Prostate gland (tissue), 2 donors: ENCODE measurements at regions not wholly inside any gene's neighbourhood (a gene's known extent, or its start where the extent isn't known, plus 50 kb on each side); places are given as distances from the start of the nearest gene placed in this dataset.
"Not testable (repeated sequence)": the region's sequence is repeated elsewhere in the genome, so short reads cannot be mapped to it uniquely, and the experiment has no call there.

Experiments used
- DNase-seq: peaks from one replicate; pipeline ENCODE4 v3.0.0-alpha.2; 2019; ENCODE audit warnings: low spot score
- H3K27ac ChIP-seq, 2 donors: fragments of 200-600 bp; sonication (generic); 2 replicates each; pipeline ENCODE4 v1.5.1; 2017 to 2019
- H3K27me3 ChIP-seq: fragments of 200-600 bp; sonication (generic); replicated peaks from 2 replicates; pipeline ENCODE4 v1.5.1; 2019; ENCODE audit not compliant: insufficient read depth
- H3K36me3 ChIP-seq, 2 donors: fragments of 200-600 bp; sonication (generic); 1 replicate in 1 of 2; 2 replicates in 1 of 2; pipeline versions ENCODE4 v1.5.1 to v1.8.1; 2017 to 2019
- H3K4me1 ChIP-seq: fragments of 200-600 bp; sonication (generic); replicated peaks from 2 replicates; pipeline ENCODE4 v1.5.1; 2019
- H3K4me3 ChIP-seq, 2 donors: fragments of 200-600 bp; sonication (generic); 2 replicates each; pipeline ENCODE4 v1.5.1; 2017 to 2019
- H3K9me3 ChIP-seq: fragments of 200-600 bp; sonication (generic); 2 replicates; pipeline ENCODE4 v1.5.1; 2017
- CTCF ChIP-seq, 4 experiments: fragments of 200-600 bp in 2 of 4; fragments of 450-650 bp in 2 of 4; sonication (generic) in 2 of 4; IDR thresholded peaks; 1 replicate in 3 of 4; 2 replicates in 1 of 4; pipeline ENCODE4 v1.5.1; 2016 to 2019; ENCODE audit warnings: antibody characterized with exemption in 4 of 4, mild to moderate bottlenecking in 2 of 4, moderate library complexity in 2 of 4
- POLR2A ChIP-seq: fragments of 450-650 bp; IDR thresholded peaks from one replicate; pipeline ENCODE4 v1.6.1; 2016; ENCODE audit warnings: antibody characterized with exemption, mild to moderate bottlenecking
- POLR2AphosphoS5 ChIP-seq: sonication (generic); formaldehyde crosslinking; IDR thresholded peaks from one replicate; pipeline ENCODE4 v1.6.1; 2017; ENCODE audit warnings: antibody characterized with exemption
- WGBS: methylation state at CpG from one replicate; pipeline ENCODE4 v1.1.5; 2018; 5-methylcytosine and 5-hydroxymethylcytosine counted together
- intact Hi-C: fragments of 100-400 bp; cut with DNase I; formaldehyde crosslinking; loops from one replicate; pipeline ENCODE4 v1.14.2; 2022

DNA sequence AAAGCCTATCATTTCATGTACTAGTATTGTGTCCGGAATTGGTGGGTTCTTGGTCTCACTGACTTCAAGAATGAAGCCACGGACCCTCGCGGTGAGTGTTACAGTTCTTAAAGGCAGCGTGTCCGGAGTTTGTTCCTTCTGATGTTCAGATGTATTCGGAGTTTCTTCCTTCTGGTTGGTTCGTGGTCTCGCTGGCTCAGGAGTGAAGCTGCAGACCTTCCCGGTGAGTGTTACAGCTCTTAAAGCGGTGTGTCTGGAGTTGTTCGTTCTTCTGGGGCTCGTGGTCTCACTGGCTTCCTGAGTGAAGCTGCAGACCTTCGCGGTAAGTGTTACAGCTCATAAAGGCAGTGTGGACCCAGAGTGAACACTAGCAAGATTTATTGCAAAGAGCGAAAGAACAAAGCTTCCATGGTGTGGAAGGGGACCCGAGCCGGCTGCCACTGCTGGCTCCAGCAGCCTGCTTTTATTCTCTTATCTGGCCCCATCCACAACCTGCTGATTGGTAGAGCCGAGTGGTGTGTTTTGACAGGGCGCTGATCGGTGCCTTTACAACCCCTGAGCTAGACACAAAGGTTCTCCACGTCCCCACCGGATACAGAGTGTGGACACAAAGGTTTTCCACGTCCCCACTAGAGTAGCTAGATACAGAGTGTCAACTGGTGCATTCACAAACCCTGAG, 341.5 kb downstream of the RFPL4B start:
- H3K36me3 ChIP-seq, H3K27me3 ChIP-seq, intact Hi-C loops, H3K4me1 ChIP-seq, H3K27ac ChIP-seq, H3K4me3 ChIP-seq, DNase-seq, H3K9me3 ChIP-seq: not testable (repeated sequence)
- 81% methylated on average over 24 of the region's 24 CpGs for WGBS

- H3K36me3 ChIP-seq, H3K27ac ChIP-seq, H3K27me3 ChIP-seq, H3K4me1 ChIP-seq, H3K4me3 ChIP-seq, intact Hi-C loops, H3K9me3 ChIP-seq, DNase-seq: not testable (repeated sequence)
- 96% methylated on average over 46 of the region's 56 CpGs for WGBS
Measured at GRCh38 chr6:112689183-112689858, 342.2 kb downstream of the RFPL4B start.

- Histone ChIP-seq H3K4me1 (no peaks in the 10 kb centered on the region), H3K9me3 (no peaks in the 10 kb centered on the region), H3K36me3 (no peaks in the 10 kb centered on the region), H3K27me3 (no peaks in the 10 kb centered on the region), H3K27ac (no peak overlapping the region), H3K4me3 (no peak overlapping the region)
- intact Hi-C loops, result no loop called here
- 50% methylated on average over 6 of the region's 6 CpGs for WGBS
- DNase-seq, result no peak
- TF ChIP-seq POLR2A, result no peak
- no peak for TF ChIP-seq POLR2AphosphoS5
- TF ChIP-seq CTCF (IDR thresholded peaks at IDR 0.05), result no peak
Measured at GRCh38 chr6:112690497-112691202, 343.5 kb downstream of the RFPL4B start.

GRCh38 chr6:112691289-112691688, 344.2 kb downstream of the RFPL4B start:
- 0% methylated on average over 1 of the region's 1 CpG for WGBS
- Histone ChIP-seq H3K4me3 (no peak overlapping the region), H3K36me3 (no peaks in the 10 kb centered on the region), H3K9me3 (no peaks in the 10 kb centered on the region), H3K4me1 (no peaks in the 10 kb centered on the region), H3K27me3 (no peaks in the 10 kb centered on the region), H3K27ac (no peak overlapping the region)
- TF ChIP-seq POLR2A (no peak), POLR2AphosphoS5 (no peak), CTCF (IDR thresholded peaks at IDR 0.05) (no peak)
- DNase-seq, result no peak
- intact Hi-C loops, result no loop called here

GRCh38 chr6:112695001-112695400, 347.9 kb downstream of the RFPL4B start:
- Histone ChIP-seq H3K4me1 (no peaks in the 10 kb centered on the region), H3K36me3 (no peaks in the 10 kb centered on the region), H3K4me3 (no peak overlapping the region), H3K27me3 (no peaks in the 10 kb centered on the region), H3K27ac (no peak overlapping the region), H3K9me3 (no peaks in the 10 kb centered on the region)
- no peak for TF ChIP-seq POLR2AphosphoS5
- TF ChIP-seq CTCF (IDR thresholded peaks at IDR 0.05), result no peak
- no peak for TF ChIP-seq POLR2A
- WGBS, result 7% methylated on average over 2 of the region's 2 CpGs
- no peak for DNase-seq
- intact Hi-C loops, result no loop called here
